ENCODE measurements at regions not wholly inside any gene's neighbourhood (a gene's known extent, or its start where the extent isn't known, plus 50 kb on each side); places are given as distances from the start of the nearest gene placed in this dataset.
A peak's percentile ranks its signal among the peaks of the same experiment; 100 is the strongest.

GRCh38 chr6:44056392-44057237 is 70.6 kb downstream of the MRPL14 start:
- H3K27me3 ChIP-seq = no peaks in the 10 kb centered on the region
- H3K4me3 ChIP-seq = no peak overlapping the region
- H3K27ac ChIP-seq = peak overlapping the region; percentile 87 to 88
- no peaks in the 10 kb centered on the region for H3K36me3 ChIP-seq
- no peak for TF ChIP-seq CTCF (IDR thresholded peaks at IDR 0.05)
- peak; percentile 86 for DNase-seq (ENCODE audit: low spot score)
- H3K4me1 ChIP-seq = peaks cover 0 to 82% of the 10 kb centered on the region in 2 donors
- no peaks in the 10 kb centered on the region for H3K9me3 ChIP-seq

- Histone ChIP-seq H3K27me3 (no peaks in the 10 kb centered on the region), H3K27ac (peak overlapping the region; percentile 4 to 78), H3K9me3 (no peaks in the 10 kb centered on the region), H3K4me3 (no peak overlapping the region), H3K4me1 (peaks cover 0 to 82% of the 10 kb centered on the region in 2 donors), H3K36me3 (no peaks in the 10 kb centered on the region)
- DNase-seq (ENCODE audit: low spot score) = no peak
- TF ChIP-seq CTCF (IDR thresholded peaks at IDR 0.05) = no peak
Measured at GRCh38 chr6:44054721-44055559, 72.3 kb downstream of the MRPL14 start.

- no peak for DNase-seq (ENCODE audit: low spot score)
- H3K36me3 ChIP-seq = no peaks in the 10 kb centered on the region
- no peaks in the 10 kb centered on the region for H3K9me3 ChIP-seq
- H3K27me3 ChIP-seq = no peaks in the 10 kb centered on the region
- no peak overlapping the region for H3K4me3 ChIP-seq
- H3K4me1 ChIP-seq = peaks cover 0 to 82% of the 10 kb centered on the region in 2 donors
- TF ChIP-seq CTCF (IDR thresholded peaks at IDR 0.05) = no peak
- peak overlapping the region; percentile 17 to 78 for H3K27ac ChIP-seq
Measured at GRCh38 chr6:44053760-44054556, 73.3 kb downstream of the MRPL14 start.

GRCh38 chr6:44053106-44053756 is 74.0 kb downstream of the MRPL14 start:
- peaks cover 0 to 79% of the 10 kb centered on the region in 2 donors for H3K4me1 ChIP-seq
- no peak for TF ChIP-seq CTCF (IDR thresholded peaks at IDR 0.05)
- DNase-seq (ENCODE audit: low spot score) = no peak

GRCh38 chr6:44052419-44053023 is 74.7 kb downstream of the MRPL14 start:
- no peaks in the 10 kb centered on the region for H3K27me3 ChIP-seq
- no peak for DNase-seq (ENCODE audit: low spot score)
- no peaks in the 10 kb centered on the region for H3K36me3 ChIP-seq
- no peak for TF ChIP-seq CTCF (IDR thresholded peaks at IDR 0.05)
- H3K4me1 ChIP-seq = peaks cover 0 to 75% of the 10 kb centered on the region in 2 donors
- no peak overlapping the region for H3K4me3 ChIP-seq
- no peaks in the 10 kb centered on the region for H3K9me3 ChIP-seq
- peak overlapping the region; percentile 65 to 78 for H3K27ac ChIP-seq

More at GRCh38 chr6:44053106-44053756, 74.0 kb downstream of the MRPL14 start:
- Histone ChIP-seq H3K27me3 (no peaks in the 10 kb centered on the region), H3K9me3 (no peaks in the 10 kb centered on the region), H3K27ac (peak overlapping the region; percentile 17 to 78), H3K36me3 (no peaks in the 10 kb centered on the region), H3K4me3 (no peak overlapping the region)
